ENCODE measurements at regions not wholly inside any gene's neighbourhood (a gene's known extent, or its start where the extent isn't known, plus 50 kb on each side); places are given as distances from the start of the nearest gene placed in this dataset.

GRCh38 chr3:78004571-78004970 is 964.7 kb downstream of the ROBO2 start:
- DNase-seq (no peak), ATAC-seq (no peak)
- no peak overlapping the region for H3K27ac ChIP-seq
- H3K4me1 ChIP-seq, result no peaks in the 10 kb centered on the region
- H3K36me3 ChIP-seq, result no peaks in the 10 kb centered on the region
- intact Hi-C loops (cut with DNase I), result no loop called here
- no peaks in the 10 kb centered on the region for H3K27me3 ChIP-seq
- no peak overlapping the region for H3K4me3 ChIP-seq
- TF ChIP-seq CTCF (IDR thresholded peaks at IDR 0.05), result no peak
- H3K9me3 ChIP-seq, result peaks cover 0 to 27% (median 2%) of the 10 kb centered on the region in 11 donors
- WGBS, 2 donors, result 65% methylated on average over 2 of the region's 2 CpGs

GRCh38 chr3:78013653-78014052 is 973.8 kb downstream of the ROBO2 start:
- intact Hi-C loops (cut with DNase I), result no loop called here
- Histone ChIP-seq H3K9me3 (no peaks in the 10 kb centered on the region), H3K4me1 (no peaks in the 10 kb centered on the region), H3K27ac (no peak overlapping the region), H3K4me3 (no peak overlapping the region), H3K27me3 (no peaks in the 10 kb centered on the region), H3K36me3 (no peaks in the 10 kb centered on the region)
- ATAC-seq (no peak), DNase-seq (no peak)
- no peak for TF ChIP-seq CTCF (IDR thresholded peaks at IDR 0.05)
- WGBS, 2 donors, result 80 to 89% methylated on average over 1 of the region's 1 CpG

- H3K27ac ChIP-seq, result no peak overlapping the region
- H3K27me3 ChIP-seq, result no peaks in the 10 kb centered on the region
- no peaks in the 10 kb centered on the region for H3K36me3 ChIP-seq
- ATAC-seq (no peak), DNase-seq (no peak)
- H3K9me3 ChIP-seq, result no peaks in the 10 kb centered on the region
- TF ChIP-seq CTCF (IDR thresholded peaks at IDR 0.05), result no peak
- intact Hi-C loops (cut with DNase I), result no loop called here
- no peak overlapping the region for H3K4me3 ChIP-seq
- H3K4me1 ChIP-seq, result no peaks in the 10 kb centered on the region
- WGBS, 2 donors, result 62 to 87% methylated on average over 1 of the region's 1 CpG
These were observed 976.0 kb downstream of the ROBO2 start for GRCh38 chr3:78015856-78016255.

GRCh38 chr3:78021710-78022109 is 981.8 kb downstream of the ROBO2 start:
- Histone ChIP-seq H3K27me3 (no peaks in the 10 kb centered on the region), H3K4me1 (no peaks in the 10 kb centered on the region), H3K9me3 (peaks cover 0 to 7% (median 0%) of the 10 kb centered on the region in 11 donors), H3K27ac (no peak overlapping the region), H3K36me3 (no peaks in the 10 kb centered on the region), H3K4me3 (no peak overlapping the region)
- intact Hi-C loops (cut with DNase I), result no loop called here
- no peak for TF ChIP-seq CTCF (IDR thresholded peaks at IDR 0.05)
- 82 to 85% methylated on average over 3 of the region's 3 CpGs for WGBS, 2 donors
- no peak for ATAC-seq
- no peak for DNase-seq

- ATAC-seq (no peak), DNase-seq (no peak)
- WGBS, 2 donors, result 82 to 86% methylated on average over 5 of the region's 5 CpGs
- no peak overlapping the region for H3K27ac ChIP-seq
- no peaks in the 10 kb centered on the region for H3K27me3 ChIP-seq
- H3K4me1 ChIP-seq, result no peaks in the 10 kb centered on the region
- H3K4me3 ChIP-seq, result no peak overlapping the region
- no peaks in the 10 kb centered on the region for H3K36me3 ChIP-seq
- intact Hi-C loops (cut with DNase I), result no loop called here
- H3K9me3 ChIP-seq, result peaks cover 0 to 7% (median 0%) of the 10 kb centered on the region in 11 donors
- TF ChIP-seq CTCF (IDR thresholded peaks at IDR 0.05), result no peak
These were observed 982.3 kb downstream of the ROBO2 start for GRCh38 chr3:78022232-78022631.

Data from heart right ventricle (tissue), 16 donors.